GM19035 (cell line): ENCODE measurements at regions not wholly inside any gene's neighbourhood (a gene's known extent, or its start where the extent isn't known, plus 50 kb on each side); places are given as distances from the start of the nearest gene placed in this dataset.
"Not testable (repeated sequence)": the region's sequence is repeated elsewhere in the genome, so short reads cannot be mapped to it uniquely, and the experiment has no call there.

Source experiments
- ATAC-seq: cut with Tn5 transposase; IDR thresholded peaks from one replicate; pipeline ENCODE4 v1.9.1; 2021; ENCODE audit not compliant: unreplicated experiment

DNA sequence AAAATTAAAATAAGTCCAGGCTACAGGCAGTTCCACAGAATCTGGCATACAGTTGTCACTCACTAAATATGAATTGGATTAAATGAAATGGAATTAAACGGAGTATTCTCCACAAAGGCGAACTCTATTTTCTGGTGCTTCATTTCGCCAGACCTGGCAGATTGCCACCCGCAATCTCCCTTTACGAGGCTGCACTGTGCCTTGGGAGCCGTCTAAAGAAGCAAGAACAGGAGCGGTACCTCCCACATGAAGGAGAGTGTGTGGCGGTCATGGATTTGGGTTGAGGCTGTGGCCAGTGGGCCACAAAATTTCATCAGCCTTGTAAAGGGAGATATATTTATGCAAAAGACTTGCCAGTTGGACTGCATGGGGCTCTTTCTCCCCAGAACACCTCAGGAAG is 151.0 kb downstream of the OSR1 start:
- ATAC-seq, result no peak

DNA sequence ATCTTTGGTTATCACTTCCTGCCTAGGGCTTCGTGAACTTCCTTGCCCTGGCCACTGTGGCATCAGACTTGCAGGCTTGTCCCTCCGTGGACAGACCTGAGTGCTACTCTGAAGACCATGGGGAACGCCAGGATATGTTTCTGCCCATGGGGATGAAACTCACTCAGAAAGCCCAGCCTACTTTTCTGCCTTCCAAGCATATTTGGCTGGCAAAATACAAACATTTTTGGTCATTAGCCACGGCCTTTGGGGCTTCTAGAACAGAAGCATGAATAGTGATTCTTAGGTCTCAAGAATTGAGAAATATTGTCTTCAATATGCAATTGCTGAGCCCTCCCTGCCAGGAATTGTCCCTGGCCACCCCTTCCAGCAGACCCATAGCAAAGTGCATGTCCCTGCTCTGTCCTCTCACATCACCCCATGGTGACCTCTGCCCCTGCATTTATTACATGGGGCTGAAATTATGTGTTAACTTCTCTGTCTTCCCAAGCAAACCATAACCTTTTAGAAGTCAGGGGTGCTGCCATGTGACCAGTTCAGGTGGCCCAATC is 152.4 kb downstream of the OSR1 start:
- no peak for ATAC-seq

DNA sequence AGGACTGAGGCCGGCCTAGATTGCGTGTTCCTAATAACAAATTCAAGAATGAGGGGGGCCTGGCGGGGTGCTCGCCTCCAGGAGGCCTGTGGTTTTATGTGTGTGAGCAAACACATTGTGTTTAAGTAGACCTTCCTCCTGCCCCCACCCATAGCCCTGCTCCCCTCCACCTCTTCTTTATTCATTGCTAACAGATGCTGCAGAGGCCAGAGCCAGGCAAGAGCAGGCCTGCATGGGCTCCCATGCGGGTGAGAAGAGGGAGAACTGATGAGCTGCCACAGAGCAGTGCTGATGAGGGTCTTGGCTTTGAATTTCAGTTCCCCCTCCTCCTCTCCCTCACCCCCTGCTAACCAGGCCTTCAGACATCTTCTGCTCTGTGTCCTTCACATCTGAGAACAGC is 154.6 kb downstream of the OSR1 start:
- ATAC-seq, result no peak

DNA sequence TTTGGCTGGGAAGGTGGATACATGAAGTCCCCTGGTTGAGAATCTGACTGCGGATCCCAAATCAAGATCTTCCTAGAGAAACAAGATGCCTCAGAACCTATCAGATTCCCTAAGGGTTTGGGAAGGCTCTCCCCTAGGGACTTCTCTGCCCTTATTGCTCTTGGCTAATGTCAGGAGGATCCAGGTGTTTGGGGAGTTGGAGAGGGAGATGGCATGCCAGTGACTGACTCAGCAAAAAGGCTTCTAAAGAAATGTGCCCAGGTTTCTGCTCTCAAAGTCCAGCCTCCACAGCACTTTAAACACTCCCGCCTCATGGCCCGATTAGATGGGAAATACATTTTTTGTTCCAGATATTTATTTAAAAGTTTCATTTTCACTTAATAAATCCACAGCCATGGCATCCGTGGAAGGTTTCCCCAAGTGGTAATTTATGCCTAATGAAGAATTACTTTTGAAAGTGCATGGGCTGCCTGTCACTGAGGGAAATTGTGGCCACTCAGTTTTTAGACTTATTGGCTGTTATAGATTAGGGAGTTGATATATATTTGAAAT is 156.4 kb downstream of the OSR1 start:
- no peak for ATAC-seq

DNA sequence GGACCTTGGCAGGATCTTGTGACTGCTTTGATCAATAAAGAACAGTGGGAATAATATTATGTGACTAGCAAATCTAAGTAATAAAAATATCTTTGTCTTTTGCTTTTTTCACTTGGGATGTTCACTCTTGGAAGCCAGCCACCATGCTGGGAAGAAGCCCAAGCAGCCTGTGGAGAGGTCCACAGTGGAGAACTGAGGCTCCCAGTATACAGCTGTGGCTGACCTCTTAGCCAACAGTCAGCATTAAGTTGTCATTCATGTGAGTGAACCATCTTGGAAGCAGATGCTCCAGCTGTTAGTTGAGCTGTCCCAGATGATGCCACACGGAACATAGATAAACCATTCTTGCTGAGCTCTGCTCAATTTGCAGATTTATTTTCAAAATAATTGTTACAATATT is 160.0 kb downstream of the OSR1 start:
- no peak for ATAC-seq

DNA sequence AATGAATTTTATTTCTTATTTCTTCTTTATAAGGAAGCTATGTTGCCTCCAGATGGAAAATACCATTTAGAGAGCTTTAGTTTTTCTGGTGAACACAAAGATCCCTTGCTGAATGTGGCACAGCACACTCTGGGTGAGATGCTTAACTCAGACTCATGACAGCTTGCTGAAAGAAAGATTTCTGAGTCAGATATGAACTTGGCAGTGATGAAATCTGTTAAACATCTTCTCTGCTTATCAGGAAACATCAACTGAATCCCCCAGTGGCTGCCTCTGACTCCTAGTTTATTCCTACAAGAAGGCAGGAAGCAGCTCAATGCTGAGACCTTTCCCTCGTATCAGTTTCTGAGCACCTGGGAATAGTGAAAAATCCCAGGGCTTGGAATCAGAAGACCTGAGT is 162.8 kb downstream of the OSR1 start:
- ATAC-seq, result no peak

DNA sequence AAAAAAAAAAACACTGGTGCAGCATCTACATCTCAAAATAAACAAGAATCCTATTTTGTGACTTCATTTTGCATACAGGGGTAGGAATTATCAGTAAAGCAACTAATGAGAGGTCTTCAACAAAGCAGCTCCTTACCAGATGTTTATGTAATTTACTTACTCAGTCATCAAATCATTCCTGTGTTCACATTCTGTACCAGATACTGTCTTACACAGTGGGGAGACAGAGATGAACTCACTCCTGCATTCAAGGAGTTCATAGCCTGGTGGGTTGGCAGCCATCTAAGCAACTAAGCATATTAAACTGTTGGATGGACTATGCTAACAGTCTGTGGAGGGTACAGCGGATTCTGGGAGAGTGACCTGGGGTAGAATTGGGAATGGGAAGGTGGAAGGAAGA is 169.0 kb downstream of the OSR1 start:
- ATAC-seq, result no peak

DNA sequence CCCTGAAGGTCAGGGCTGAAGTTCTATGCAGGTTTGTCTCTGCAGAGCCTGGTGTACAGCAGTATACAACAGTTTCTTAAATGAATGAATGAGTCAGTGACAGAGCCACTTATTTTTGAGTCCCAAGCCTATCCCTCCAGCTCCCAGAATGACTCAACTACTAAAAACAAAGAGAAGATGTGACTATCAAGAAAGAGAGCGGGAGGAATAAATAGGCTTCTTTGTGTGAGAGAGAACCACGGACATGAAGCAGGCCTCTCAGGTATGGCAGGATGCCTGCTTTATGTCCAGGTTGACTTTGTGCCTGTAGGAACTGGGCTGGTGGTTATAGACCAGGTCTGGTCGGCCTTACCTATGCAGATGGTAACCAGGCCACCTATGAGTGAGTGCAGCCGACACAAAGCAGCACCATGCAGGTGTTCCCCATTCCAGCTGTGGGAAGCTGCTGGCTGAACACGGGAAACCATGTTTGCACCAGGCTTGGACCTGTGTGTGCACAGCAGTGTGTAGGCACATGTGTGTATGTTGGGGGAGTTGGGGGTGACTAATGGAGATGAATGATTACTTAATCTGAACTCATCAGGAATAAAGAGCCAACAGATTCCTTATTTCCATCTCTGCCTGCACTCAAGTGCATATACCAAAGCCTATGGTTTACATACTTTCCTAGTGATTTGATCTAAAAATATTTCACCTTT is 171.0 kb downstream of the OSR1 start:
- no peak for ATAC-seq

DNA sequence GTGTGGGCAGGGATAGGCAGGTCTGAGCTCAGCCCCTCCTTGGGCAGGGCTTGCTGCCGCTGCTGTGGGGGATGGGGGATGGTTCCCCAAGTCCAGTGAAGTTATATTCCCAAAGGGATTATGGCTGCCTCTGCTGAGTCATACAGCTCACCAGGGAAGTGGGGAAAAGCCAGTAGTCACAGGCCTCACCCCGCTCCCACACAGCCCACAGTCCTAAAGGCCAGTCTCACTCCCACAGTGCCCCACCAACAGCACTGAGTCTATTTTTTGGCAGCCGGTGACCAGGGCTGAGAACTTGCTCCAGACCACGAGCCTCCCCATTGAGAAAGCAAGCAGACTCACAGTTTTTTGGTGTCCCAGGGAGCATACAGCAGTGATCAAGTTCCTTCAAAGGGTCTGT is 173.3 kb downstream of the OSR1 start:
- no peak for ATAC-seq

DNA sequence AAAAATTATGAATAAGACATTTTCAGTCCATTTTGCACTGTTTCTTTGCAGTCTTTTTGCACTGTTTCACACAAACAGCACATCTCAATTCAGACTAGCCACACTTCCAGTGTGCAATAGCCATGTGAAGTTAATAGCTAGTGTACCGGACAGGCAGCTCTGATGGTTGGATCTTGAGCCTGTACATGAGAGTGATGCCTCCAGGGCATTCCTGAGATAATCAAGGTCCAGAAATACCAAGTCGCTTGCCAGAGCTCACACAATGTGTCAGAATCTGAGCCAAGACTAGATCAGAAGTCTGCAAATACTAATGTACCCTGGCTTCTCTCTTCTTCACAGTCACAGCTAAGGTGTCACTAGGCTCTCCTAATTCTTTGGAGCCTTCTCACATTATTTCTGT is 180.2 kb downstream of the OSR1 start:
- no peak for ATAC-seq

DNA sequence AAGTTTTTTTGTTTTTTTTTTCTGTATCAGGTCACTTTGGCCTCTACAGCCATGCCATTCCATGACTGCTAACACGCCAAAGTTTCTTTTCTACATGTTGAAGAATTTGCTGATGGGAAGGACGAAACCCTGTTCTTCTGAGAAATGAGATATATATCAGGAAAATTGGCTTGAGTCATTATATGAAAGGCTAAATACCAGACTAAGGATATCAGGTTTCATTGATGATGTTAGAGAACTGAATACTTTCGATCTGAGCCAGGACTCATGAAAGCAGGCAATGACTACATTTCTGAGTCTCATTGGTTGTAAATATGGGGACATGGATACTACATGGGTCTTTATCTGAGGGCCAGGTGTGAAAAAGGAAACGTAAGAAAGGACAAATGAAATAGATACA is 181.4 kb downstream of the OSR1 start:
- ATAC-seq, result no peak

DNA sequence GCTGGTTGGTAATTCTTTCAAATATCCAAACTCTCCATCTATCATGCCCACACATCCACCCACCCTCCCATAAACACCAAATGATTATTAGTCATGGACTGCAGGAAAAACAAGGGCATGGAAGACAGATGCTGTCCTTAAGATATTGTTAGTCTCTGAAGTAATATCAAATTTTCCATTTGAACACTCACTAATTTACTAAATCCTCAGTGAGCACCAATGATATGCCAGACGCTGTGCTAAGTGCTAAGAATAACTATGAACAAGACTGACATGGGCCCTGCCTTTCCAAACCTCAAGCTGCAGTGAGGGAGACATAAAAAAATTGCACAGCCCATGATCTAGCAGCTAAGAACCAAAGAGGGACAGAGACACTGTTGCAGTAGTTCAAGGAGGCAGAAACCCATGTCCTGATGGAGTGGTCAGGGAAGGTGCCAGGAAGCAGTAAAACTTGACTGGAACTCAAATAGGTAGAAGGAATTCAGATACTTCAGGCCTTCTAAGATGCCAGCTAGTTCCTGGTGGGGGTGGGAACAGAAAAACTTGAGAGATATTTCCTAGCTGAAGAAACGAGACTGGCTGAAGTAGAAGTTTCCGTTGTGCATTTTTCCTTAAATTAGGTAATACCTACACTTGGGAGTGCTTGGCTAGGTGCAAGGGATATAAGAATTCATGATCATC is 182.1 kb downstream of the OSR1 start:
- no peak for ATAC-seq

DNA sequence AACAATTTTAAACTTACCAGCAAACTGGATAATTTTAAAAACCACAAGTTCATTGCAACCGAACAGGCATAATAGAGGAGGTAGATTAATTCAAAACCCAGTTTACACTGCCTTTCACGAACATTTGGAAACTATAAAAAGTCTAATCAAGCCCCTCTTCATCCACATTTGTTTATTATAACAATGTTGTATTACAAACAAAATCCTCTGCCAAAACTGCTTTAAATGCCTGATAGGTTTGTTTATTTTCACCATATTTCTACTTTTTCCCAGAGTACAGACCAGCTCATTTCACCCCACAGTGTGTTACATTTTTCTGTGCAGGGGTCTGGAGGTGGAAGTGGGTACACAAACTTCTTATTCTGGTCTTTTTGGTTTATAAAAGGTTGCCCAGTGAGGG is 184.2 kb downstream of the OSR1 start:
- ATAC-seq, result no peak

DNA sequence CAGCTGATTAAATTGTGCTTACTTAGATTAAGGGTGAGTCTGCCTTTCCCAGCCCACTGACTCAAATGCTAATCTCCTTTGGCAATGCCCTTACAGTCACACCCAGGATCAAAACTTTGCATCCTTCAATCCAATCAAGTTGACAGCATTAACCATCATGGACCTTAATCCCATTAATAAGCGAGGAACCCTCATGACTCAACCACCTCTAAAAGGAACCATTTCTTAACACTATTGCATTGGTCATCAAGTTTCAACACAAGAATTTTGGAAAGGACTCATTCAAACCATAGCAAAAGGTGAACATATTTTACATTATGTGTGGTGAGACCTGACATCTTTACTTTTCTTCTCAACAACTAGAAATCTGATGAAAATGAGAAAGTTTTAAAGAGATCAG is 187.0 kb downstream of the OSR1 start:
- no peak for ATAC-seq

DNA sequence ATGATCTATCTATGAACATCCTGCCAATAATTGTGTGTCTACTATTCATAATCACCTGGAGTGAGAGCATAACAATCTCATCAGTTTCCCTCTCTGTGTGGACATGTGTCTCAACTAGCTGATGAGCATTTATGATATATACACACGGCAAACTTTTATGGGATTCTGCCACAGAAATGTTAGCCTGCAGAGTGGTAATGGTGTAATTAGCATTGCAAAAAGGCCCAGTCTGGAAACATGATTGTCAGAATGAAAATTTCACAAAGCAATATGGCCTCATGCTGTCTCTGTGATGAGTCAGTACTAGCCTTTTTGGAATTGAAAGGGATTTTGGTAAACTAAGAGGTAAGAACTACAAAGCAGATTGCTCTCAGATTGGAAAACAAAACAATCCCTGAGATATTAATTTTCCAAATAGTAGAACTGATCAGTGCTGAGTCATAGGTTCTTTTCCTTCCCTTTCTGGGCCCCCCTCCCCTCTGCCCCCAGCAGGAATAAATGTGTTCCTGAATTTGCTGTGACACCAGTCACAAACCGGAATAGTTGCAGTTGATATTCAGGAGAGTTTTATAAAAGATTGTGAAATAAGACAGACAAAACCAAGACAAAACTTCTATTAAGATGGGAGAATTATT is 189.2 kb downstream of the OSR1 start:
- ATAC-seq, result no peak

DNA sequence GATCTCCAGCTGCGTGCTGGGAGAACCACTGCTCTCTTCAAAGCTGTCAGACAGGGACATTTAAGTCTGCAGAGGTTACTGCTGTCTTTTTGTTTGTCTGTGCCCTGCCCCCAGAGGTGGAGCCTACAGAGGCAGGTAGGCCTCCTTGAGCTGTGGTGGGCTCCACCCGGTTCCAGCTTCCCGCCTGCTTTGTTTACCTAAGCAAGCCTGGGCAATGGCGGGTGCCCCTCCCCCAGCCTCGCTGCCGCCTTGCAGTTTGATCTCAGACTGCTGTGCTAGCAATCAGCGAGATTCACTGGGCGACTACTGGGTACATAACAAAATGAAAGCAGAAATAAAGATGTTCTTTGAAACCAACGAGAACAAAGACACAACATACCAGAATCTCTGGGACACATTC is 194.3 kb downstream of the OSR1 start:
- not testable (repeated sequence) for ATAC-seq

DNA sequence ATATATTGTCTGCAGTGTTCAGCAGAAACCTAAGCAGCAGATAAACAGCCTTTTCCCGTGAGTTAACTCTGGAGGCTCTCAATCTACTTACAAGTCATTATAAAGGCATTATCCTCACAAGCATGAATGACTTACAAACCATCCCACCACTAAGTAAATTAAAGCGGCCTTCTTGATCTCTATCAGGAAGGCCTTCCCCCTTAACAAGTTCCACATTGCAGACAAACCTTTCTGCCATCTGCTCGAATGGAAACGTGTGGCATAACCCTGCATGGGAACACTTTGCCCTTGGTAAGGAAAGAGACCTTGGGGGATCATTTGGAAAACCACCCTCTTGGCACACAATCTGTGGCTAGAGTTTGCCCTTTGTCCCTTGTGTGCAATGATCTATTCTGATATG is 199.5 kb downstream of the OSR1 start:
- ATAC-seq, result no peak

DNA sequence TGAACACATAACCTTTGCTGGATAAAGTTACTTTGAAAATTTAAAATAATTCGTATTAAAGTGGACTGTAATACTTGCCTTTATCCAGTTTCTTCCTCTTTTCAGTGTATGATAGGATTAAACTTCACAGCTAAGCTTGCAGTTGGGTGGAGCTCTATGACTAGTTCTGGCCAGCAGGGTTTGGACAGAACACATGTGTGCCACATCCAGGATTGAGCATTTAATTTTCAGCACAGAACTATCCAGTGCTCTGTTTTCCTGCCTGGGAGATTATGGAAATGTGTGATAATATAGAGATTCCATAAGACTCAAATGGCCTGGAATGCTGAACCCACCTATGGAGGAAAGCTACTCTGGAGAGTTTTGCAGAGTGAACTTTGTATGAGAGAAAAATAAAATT is 200.2 kb downstream of the OSR1 start:
- ATAC-seq, result no peak

DNA sequence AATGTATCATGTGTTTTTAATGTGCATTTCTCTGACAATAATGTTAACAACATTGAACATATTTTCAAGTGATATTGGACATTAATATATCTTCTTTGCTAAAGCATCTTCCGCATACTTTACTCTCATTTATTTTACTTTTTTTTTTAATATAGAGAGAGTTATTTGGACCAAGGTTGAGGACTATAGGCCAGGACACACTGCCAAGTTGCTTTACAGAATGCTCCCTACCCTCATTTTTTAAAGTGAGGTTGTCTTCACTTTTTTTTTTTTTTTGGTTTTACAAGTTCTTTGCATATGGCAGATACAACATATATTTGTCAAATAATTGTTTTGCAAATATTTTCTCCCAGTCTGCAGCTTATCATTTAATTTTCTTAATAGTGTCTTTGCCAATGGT is 201.8 kb downstream of the OSR1 start:
- no peak for ATAC-seq

DNA sequence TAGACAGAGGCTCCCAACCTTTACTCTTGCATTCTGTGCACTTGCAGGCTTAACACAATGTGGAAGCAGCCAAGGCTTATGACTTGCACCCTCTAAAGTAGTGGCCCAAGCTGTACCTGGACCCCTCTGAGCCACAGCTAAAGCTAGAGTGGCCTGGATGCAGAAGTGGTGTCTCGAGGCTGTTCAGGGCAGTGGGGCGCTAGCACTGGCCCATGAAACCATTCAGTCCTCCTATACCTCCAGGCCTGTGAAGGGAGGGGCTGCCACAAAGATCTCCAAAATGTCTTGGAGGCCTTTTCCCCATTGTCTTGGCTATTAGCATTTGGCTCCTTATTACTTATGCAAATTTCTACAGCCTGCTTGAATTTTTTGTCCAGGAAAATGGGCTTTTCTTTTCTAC is 207.7 kb downstream of the OSR1 start:
- no peak for ATAC-seq

DNA sequence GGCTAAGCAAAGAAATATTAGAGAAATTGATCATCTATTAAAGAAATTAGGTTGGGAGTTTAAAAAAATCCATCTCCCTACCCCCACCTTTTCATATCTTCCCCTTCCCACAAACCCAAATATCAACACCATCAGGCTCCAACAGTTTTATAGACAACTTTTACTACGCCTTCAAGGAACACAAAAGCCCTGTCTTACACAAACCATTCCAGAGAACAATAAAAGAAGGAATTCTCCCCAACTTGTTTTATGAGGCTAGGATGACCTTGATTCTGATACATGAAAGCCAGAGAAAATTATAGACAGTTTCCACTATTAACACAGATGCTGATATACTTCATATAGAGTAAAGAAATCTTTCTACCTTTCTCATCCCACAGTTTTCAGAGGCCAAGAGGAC is 211.6 kb downstream of the OSR1 start:
- ATAC-seq, result no peak
